ENCODE measurements at regions not wholly inside any gene's neighbourhood (a gene's known extent, or its start where the extent isn't known, plus 50 kb on each side); places are given as distances from the start of the nearest gene placed in this dataset.

DNA sequence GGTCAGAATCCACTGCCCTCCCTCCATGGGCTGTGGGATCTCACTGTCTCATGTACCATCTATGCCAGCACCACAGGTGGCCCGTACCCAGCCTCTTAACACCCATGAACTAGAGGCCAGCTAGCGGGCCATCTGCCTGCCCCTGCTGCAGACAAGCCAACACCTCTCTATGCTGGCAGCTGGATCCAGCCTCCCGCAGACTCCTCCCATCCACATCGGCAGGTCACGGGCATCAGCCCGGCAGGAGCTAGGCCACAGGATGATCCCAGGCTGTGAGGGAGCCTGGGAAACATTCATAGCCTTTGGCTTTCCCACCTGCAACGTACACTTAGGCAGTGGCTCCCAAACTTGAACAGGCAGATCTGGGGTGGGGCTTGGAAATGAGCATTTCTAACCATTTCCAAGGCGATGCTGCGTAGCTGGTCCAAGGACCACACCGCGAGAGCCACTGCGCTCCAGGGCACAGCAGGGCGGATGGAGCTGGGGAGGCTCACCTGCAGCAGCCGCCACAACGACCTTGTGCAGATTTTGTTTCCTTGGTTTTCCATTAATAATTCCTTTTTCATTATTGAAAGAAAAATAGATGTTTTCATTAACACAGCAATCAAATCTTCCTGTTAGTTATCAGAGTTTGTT, 114.7 kb downstream of the KCNF1 start:
- TF ChIP-seq RAD21 (IDR thresholded peaks at IDR 0.05 in 1 of 2, conservative IDR thresholded peaks at IDR 0.05 in 1 of 2; ENCODE audit: low read depth in 2 of 2, low read length in 2 of 2) (no peak), CTCF (IDR thresholded peaks at IDR 0.05; ENCODE audit: control extremely low read depth in 1 of 3, insufficient read depth in 1 of 3, low read depth in 1 of 3, low read length in 3 of 3) (no peak), POLR2A (IDR thresholded peaks at IDR 0.05; ENCODE audit: control extremely low read depth in 1 of 2, low read depth in 2 of 2, low read length in 2 of 2) (no peak)

Data from H1 (cell line).